ENCODE measurements at regions not wholly inside any gene's neighbourhood (a gene's known extent, or its start where the extent isn't known, plus 50 kb on each side); places are given as distances from the start of the nearest gene placed in this dataset.

GRCh38 chr6:67889682-67889995, 745.4 kb upstream of the ADGRB3 start:
- TF ChIP-seq POLR2A (IDR thresholded peaks at IDR 0.05; ENCODE audit: low read depth, low read length) (no peak), TAF1 (IDR thresholded peaks at IDR 0.05; ENCODE audit: low read depth, low read length) (no peak), POLR2AphosphoS5 (IDR thresholded peaks at IDR 0.05; ENCODE audit: low read depth, low read length) (no peak)

Data from GM12891 (cell line).